WERI-Rb-1 (cell line): ENCODE measurements at regions not wholly inside any gene's neighbourhood (a gene's known extent, or its start where the extent isn't known, plus 50 kb on each side); places are given as distances from the start of the nearest gene placed in this dataset.

Experiments
- DNase-seq: peaks from one replicate; pipeline ENCODE4 v3.0.0-alpha.2; 2020
- H3K27ac ChIP-seq: fragments of 250-450 bp; sonication (Bioruptor Pico); 2 replicates; pipeline ENCODE4 v1.5.1; 2020; ENCODE audit warnings: mild to moderate bottlenecking, moderate library complexity
- H3K27me3 ChIP-seq: fragments of 250-450 bp; sonication (Bioruptor Pico); 2 replicates; pipeline ENCODE4 v1.5.1; 2021; ENCODE audit warnings: mild to moderate bottlenecking, low read depth, moderate library complexity; ENCODE audit not compliant: insufficient read depth, severe bottlenecking
- H3K36me3 ChIP-seq: fragments of 250-450 bp; sonication (Bioruptor Pico); 2 replicates; pipeline ENCODE4 v1.5.1; 2020; ENCODE audit warnings: mild to moderate bottlenecking, moderate library complexity
- H3K4me3 ChIP-seq: 2 replicates; pipeline ENCODE4 v1.5.1; 2011; ENCODE audit warnings: low read depth, mild to moderate bottlenecking, control low read depth, low read length
- H3K9me3 ChIP-seq: fragments of 250-450 bp; sonication (Bioruptor Pico); 2 replicates; pipeline ENCODE4 v1.5.1; 2021; ENCODE audit warnings: mild to moderate bottlenecking, moderate library complexity; ENCODE audit not compliant: severe bottlenecking
- CTCF ChIP-seq: IDR thresholded peaks from 2 replicates; pipeline ENCODE4 v1.5.1; 2011; ENCODE audit warnings: low read depth, mild to moderate bottlenecking, control low read depth, inconsistent platforms, low read length

GRCh38 chr12:20259786-20260185 lies 108.6 kb upstream of the PDE3A start:
- no peaks in the 10 kb centered on the region for H3K27me3 ChIP-seq
- no peak for TF ChIP-seq CTCF
- H3K36me3 ChIP-seq: no peaks in the 10 kb centered on the region
- H3K9me3 ChIP-seq: no peaks in the 10 kb centered on the region
- H3K27ac ChIP-seq: no peak overlapping the region
- DNase-seq: no peak
- H3K4me3 ChIP-seq: no peak overlapping the region

GRCh38 chr12:20260851-20261250 lies 107.5 kb upstream of the PDE3A start:
- H3K4me3 ChIP-seq: no peak overlapping the region
- H3K27me3 ChIP-seq: no peaks in the 10 kb centered on the region
- no peaks in the 10 kb centered on the region for H3K36me3 ChIP-seq
- H3K27ac ChIP-seq: no peak overlapping the region
- no peaks in the 10 kb centered on the region for H3K9me3 ChIP-seq
- TF ChIP-seq CTCF: no peak
- DNase-seq: no peak

DNA sequence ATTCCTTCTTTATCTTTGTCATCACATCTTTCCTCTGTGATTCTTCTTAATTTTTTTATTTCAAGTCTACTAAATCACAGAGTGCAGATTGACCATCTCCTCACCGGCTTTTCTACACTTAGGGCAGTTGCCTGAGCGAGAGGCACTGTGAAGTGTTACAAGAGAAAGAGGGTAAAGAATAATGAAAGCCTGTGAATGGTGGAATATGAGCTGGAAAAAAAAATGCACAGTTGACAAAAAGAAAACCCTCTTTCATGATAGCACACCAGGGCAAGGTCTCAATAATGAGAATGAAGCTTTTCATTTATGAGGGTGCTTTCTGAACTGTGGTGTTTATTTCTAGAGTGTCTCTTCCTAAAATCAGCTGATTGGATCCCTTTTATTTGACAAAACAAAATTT lies 106.2 kb upstream of the PDE3A start:
- no peak for DNase-seq
- TF ChIP-seq CTCF: no peak
- no peak overlapping the region for H3K27ac ChIP-seq
- no peaks in the 10 kb centered on the region for H3K36me3 ChIP-seq
- no peak overlapping the region for H3K4me3 ChIP-seq
- H3K27me3 ChIP-seq: no peaks in the 10 kb centered on the region
- H3K9me3 ChIP-seq: no peaks in the 10 kb centered on the region

- DNase-seq: no peak
- no peak overlapping the region for H3K4me3 ChIP-seq
- no peaks in the 10 kb centered on the region for H3K27me3 ChIP-seq
- H3K27ac ChIP-seq: no peak overlapping the region
- no peak for TF ChIP-seq CTCF
- no peaks in the 10 kb centered on the region for H3K9me3 ChIP-seq
- no peaks in the 10 kb centered on the region for H3K36me3 ChIP-seq
Measured at GRCh38 chr12:20264026-20264425, 104.3 kb upstream of the PDE3A start.

DNA sequence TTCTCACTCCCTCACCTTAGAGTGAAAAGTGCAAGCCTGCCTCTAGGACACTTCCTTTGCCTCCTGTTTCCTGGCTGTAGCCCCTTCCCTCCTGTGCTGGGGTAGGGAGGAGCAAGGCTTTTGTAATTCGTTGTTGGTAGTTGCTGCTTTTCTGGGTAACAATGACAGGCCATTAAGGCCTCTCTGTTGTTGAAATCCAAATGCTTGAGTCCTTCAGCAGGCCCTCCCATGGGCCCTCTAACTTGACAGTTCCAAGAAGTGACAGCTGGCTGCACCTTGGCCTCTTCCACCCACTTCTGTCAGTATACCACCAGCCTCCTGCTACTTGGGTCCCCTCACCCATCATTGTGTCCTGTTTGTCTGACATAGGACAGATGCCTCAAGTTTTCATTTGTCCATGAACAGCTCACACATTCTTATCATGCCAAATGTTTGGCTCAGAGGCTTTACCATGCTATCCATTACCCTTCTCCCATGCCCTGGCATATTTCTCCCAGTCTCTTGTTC lies 103.7 kb upstream of the PDE3A start:
- DNase-seq: no peak

More for the DNA sequence above, 103.7 kb upstream of the PDE3A start:
- H3K9me3 ChIP-seq: no peaks in the 10 kb centered on the region
- no peak overlapping the region for H3K4me3 ChIP-seq
- no peak overlapping the region for H3K27ac ChIP-seq
- H3K27me3 ChIP-seq: no peaks in the 10 kb centered on the region
- no peaks in the 10 kb centered on the region for H3K36me3 ChIP-seq
- TF ChIP-seq CTCF: no peak
